Activated naive CD4-positive, alpha-beta T cell treated with anti-CD3 and anti-CD28 coated beads, Interleukin-2, amount 50 U/mL, for 16 hours (primary cell): ENCODE measurements at regions not wholly inside any gene's neighbourhood (a gene's known extent, or its start where the extent isn't known, plus 50 kb on each side); places are given as distances from the start of the nearest gene placed in this dataset.
"Not testable (repeated sequence)": the region's sequence is repeated elsewhere in the genome, so short reads cannot be mapped to it uniquely, and the experiment has no call there.

Experiments
- DNase-seq: peaks from one replicate; pipeline ENCODE4 v3.0.0-alpha.2; 2020

- no peak for DNase-seq
Observed at GRCh38 chr13:65343898-65344663, 1886.1 kb downstream of the PCDH9 start.

DNA sequence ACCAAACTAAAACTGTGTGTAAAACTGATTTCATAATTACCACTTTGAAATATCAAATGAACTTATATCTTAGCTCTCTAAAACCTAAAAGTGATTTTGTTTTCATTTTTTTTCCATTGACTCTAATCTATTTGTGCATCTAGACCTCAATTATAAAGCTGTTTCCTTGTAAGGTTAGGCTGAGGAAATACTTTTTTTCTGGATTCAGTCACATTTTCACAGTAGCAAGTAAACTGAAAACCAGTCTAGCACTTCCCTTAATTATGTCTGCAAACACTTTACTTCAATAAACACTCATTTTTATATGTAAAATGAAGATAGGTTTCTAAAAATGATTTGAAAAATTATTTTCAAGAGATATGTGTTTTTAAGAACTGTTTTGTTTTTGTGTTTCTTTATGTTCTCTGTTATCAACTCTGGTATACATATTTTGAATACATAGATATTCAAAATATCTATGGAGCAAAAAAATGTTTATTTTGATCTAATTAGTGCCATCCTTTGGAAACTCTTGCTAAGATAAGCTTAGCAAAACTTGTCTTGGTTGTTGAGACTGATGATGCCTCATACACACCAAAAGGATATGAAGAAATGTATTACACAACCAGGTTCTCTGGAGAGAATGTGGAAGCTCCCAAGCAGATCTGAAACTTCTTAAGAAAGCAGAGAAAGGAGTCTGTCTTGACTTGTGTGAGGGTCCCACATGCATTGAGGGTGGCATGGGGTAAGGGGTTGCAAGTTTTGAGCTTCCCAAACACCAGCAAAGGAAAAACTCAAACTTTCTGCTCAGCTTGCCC is 1887.4 kb downstream of the PCDH9 start:
- no peak for DNase-seq

DNA sequence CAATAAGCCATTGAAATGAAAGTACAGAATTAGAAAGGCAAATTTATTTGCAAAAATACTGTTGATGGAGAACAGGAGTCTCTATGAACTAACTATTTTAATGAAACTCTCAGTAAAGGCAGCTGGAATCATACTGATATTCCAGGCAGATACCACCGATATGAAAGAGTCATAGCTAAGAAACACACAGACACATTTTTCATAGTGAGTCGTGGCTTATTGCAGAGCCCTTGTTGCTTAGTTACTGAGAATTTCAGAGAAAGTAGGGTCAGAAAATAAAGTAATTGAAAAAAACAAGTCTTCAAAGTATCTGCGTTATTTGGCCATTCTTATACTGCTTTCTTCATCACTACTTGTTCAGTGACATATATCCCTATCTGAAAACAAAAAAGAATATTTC is 1890.9 kb downstream of the PCDH9 start:
- DNase-seq = no peak

DNA sequence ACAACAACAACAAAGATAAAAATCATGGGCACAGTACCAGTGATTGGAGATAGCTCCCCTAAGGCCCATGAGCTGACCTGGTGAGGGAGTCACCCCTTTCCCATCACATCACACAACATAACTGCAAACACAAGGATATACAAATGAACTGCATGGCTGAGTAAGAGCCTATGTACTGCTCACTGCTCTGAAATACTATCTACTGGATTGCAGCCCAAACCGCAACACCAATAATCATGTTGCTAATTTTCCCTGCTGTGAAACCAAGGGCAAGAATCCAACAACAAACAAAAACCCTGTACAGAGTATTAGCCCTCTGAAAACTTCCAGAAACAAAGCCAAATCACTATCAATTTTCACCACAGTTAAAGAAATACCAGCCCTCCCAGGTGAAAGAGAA is 1893.2 kb downstream of the PCDH9 start:
- no peak for DNase-seq

DNA sequence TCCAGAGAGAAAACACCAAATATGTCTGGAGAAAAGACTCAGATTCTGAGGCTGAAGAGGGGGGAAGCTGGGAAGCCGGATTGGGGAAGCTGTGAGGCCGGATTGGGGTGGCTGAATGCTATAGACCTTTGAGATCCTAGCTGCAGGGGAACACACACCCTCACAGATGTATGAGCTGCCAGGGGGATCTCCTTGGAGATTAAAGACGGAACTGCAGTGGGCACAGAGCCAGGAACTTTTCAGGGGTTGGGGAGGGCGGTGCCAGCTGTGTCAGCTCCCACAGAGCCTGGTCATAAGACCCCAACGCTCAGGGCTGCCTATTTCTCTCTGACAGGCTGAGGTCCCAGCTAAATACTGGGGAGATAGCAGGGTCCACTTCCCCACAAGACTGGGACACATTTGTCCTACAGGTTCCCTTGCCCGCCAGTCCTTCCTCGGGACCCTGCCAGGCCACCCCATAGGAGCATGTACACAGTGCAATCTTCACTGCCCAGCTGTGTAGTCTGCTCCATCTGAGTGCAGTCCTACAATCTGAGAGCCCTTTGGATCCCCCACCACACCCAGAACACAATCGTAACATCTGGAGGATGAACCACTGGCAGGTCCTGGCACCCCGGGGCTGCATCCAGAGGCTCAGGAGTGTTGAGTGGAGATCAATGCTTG is 1893.9 kb downstream of the PCDH9 start:
- no peak for DNase-seq

DNA sequence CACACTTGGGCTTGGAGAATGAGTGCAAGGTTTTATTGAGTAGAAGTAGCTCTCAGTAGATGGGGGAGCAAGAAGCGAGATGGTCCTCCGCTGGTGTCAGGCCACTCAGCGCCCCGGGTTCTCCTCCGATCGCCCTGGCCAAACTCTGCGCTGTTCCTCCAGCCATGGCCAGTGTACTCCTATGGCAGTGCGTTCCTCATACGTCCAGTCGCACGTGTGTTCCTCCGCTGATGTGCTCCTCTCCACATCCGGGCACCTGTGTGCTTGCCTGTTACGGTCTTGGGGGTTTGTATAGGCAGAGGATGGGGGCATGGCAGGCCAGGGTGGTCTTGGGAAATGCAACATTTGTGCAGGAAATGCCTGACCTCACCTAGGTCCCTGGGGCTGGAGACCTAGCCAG is 1899.4 kb downstream of the PCDH9 start:
- DNase-seq = no peak

GRCh38 chr13:65330287-65330686 is 1899.8 kb downstream of the PCDH9 start:
- DNase-seq = no peak

DNA sequence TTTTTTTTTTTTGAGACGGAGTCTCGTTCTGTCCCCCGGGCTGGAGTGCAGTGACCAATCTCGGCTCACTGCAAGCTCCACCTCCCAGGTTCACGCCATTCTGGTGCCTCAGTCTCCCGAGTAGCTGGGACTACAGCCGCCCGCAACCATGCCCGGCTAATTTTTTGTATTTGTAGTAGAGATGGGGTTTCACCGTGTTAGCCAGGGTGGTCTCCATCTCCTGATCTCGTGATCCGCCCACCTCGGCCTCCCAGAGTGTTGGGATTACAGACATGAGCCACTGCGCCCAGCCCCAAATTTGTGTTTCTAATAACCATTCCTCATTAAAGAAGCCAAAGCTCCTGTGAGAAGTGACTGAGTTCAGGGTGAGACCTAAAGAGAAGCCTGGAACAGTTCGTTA is 1906.9 kb downstream of the PCDH9 start:
- not testable (repeated sequence) for DNase-seq

GRCh38 chr13:65321423-65321822 is 1908.7 kb downstream of the PCDH9 start:
- not testable (repeated sequence) for DNase-seq

GRCh38 chr13:65314008-65314407 is 1916.1 kb downstream of the PCDH9 start:
- no peak for DNase-seq

DNA sequence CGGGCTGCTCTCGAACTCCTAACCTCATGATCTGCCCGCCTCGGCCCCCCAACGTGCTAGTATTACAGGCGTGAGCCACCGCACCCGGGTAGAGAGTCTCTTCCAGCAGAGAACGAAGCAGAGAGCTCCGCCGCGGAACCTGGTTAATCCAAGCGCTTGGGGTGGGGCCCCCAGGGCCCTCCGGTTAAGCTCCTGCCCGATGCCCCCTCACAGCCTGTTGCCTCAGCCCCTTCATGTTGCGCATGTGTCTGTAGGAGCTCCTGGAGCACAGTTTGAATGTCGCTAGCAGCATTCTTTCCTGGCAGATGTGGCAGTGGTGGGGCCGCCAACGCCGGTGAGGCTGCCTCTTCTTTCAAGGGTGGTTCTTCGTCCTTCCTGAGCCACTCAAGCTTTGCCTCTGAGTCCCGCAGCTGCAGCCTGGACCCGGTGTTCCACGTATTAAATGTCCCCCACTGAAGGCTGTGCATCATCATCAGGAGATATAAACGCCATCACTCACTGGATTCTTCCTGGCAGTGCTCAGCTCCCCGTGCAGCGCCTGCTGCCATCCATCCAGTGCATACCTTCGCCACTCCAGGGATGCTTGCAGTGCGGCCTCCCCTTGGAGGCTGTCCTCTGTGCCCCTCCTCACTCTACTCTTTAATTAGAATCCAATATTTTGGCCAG is 1919.3 kb downstream of the PCDH9 start:
- DNase-seq = no peak

GRCh38 chr13:65309906-65310305 is 1920.2 kb downstream of the PCDH9 start:
- no peak for DNase-seq

- not testable (repeated sequence) for DNase-seq
Observed at GRCh38 chr13:65308729-65309128, 1921.4 kb downstream of the PCDH9 start.

DNA sequence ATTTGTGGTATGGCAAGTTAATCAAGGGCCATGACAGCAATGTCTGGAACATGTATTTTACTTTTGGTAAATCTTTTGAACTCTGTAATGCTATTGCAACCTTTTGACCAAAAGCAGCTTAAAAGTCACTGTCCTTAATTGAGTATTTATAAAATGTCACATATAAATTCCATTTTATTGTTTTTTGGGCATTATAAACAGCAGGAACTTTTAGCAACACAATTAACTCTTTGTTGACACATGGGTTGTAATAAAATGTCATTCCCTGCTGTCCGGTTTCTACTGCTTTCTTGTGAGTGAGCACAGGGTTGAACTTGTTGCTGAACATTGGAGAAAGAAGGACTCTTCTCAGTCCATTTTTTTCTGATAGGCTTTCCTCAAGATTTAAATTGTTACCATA is 1923.1 kb downstream of the PCDH9 start:
- DNase-seq = no peak

DNA sequence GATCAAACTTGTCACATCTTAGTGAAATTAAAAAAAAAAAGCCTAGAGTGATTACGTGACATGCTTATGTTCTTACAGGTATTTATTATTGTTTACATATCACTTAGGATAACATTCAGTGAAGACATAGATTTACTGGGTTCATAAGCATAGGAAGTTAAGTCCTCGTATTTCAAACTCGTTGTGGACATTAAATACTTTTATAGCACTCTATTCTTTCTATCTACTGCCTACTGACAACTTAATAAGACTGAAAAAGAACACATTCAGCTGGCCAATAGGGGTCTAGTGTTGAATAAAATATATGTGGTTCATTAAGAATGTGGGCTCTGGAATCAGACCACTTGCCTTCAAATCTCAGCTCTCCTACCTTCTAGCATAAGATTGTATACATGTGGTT is 1927.4 kb downstream of the PCDH9 start:
- no peak for DNase-seq

GRCh38 chr13:65301506-65301905 is 1928.6 kb downstream of the PCDH9 start:
- no peak for DNase-seq

DNA sequence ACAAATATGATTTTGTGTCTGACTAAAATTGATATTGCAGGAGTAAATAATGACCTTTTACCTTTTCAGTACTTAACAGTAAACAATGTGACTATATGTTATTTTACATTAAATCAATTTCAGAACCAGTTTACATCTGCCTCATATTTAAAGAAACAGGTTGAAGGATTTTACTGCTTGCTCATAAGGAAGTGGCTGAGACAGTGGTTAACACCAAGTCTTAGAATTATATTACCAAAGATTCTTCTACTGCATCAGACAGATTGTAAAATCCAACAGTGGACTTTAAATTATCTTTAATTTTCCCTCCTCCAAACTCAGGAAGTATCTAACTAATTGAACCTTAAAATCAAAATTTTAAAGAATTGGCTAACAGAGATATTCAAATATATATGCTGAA is 1929.9 kb downstream of the PCDH9 start:
- no peak for DNase-seq

DNA sequence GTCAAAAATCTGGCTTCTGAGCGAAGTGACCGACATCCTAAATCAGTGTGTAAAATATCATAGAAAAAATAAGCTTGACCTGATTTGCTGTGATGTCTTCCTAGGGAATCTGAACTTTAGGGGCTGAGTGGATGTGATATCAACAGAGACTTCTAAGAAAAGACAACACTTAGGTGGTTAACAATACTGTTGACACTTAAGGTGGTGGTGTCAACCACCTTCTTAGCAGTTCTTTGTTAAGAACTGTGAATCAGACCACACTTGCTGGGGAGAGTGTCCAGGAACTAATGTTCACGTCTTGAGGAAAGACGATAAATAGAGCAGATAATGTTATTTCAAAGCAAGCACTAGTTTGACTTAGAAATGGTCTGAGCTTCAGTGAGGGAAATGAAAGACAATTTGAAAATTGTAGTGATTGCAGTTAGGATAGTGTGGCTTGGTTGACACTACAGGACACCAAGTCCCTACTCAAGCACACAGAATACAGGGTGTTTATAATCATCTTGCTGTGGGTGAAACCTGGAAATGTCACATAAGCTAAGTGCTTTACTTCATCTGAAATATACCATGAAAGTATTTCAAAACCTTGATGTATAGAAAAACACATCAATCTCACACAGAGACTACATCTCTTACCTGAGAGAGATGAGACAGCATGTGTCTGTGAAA is 1936.5 kb downstream of the PCDH9 start:
- no peak for DNase-seq

DNA sequence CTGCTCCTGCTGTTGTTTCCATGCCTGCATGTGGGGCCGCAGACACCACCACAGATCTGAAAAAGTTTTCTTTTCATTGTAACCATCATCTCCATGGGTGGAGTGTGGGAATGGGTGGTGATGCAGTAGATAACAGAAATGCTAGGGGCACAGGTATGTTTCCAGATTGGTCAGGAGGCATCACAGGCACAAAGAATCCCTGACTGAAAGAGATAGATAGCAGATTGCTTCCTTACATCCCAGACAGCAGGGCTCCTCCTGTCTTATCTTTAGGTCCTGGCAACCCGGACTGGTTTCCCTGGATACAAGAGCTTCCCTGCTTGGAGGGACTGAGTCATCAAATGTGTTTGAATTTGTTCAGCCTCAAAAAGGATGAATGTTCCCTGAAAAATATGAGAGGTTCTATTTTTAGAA is 1937.6 kb downstream of the PCDH9 start:
- no peak for DNase-seq

DNA sequence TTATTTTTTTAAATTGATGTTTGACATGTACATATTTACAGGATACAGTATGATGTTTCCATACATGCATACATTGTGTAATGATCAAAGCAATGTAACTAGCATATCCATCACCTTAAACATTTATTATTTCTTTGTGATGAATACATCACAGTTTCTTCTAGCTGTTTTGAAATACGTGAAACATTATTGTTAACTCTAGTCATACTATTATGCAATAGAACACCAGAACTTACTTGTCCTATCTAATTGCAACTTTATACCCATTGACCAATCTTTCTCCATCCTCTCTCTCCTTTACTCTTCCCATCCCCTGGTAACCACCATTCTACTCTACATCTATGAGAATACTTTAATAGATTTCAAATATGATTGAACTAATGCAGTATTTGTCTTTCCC is 1942.7 kb downstream of the PCDH9 start:
- DNase-seq = no peak

- DNase-seq = no peak
Observed at GRCh38 chr13:65275838-65276630, 1954.1 kb downstream of the PCDH9 start.

DNA sequence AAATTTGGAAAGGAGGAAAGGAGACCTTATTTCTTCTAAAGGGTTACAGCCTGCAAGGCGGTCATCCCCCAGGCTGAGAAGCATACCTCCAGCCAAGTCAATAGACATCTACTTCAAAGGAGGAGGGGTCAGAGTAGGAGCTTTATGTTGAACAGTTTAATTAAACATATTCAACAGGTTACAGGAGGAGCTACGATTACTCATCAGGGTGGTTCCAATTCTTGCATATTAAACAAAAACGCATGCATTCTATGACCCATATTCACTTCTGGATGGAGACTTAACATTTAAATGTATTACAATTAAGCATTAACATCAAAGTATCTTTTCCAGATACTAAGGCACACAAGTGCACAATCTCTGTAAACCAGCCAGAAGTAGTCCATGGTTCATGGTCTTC is 1955.0 kb downstream of the PCDH9 start:
- no peak for DNase-seq
